ENCODE measurements at regions not wholly inside any gene's neighbourhood (a gene's known extent, or its start where the extent isn't known, plus 50 kb on each side); places are given as distances from the start of the nearest gene placed in this dataset.
A peak's percentile ranks its signal among the peaks of the same experiment; 100 is the strongest.

GRCh38 chr6:4381381-4381780, 246.0 kb upstream of the ECI2 start:
- Mint-ChIP-seq H3K27ac (no peak overlapping the region), H3K27me3 (peaks cover 25% of the 10 kb centered on the region), H3K4me3 (no peak overlapping the region), H3K4me1 (no peaks in the 10 kb centered on the region), H3K9me3 (peaks cover 3 to 35% (median 11%) of the 10 kb centered on the region in 3 donors), H3K36me3 (peaks cover 7% of the 10 kb centered on the region)

GRCh38 chr6:4380881-4381281, 245.5 kb upstream of the ECI2 start:
- H3K27ac Mint-ChIP-seq = no peak overlapping the region
- H3K9me3 Mint-ChIP-seq = peaks cover 3 to 35% (median 11%) of the 10 kb centered on the region in 3 donors
- H3K4me3 Mint-ChIP-seq = no peak overlapping the region
- H3K4me1 Mint-ChIP-seq = no peaks in the 10 kb centered on the region
- peaks cover 7% of the 10 kb centered on the region for H3K36me3 Mint-ChIP-seq
- H3K27me3 Mint-ChIP-seq = peaks cover 25% of the 10 kb centered on the region

- H3K4me1 Mint-ChIP-seq = no peaks in the 10 kb centered on the region
- no peak overlapping the region for H3K4me3 Mint-ChIP-seq
- H3K36me3 Mint-ChIP-seq = peaks cover 10% of the 10 kb centered on the region
- peaks cover 28% of the 10 kb centered on the region for H3K27me3 Mint-ChIP-seq
- H3K27ac Mint-ChIP-seq = no peak overlapping the region
- peaks cover 3 to 30% (median 11%) of the 10 kb centered on the region in 3 donors for H3K9me3 Mint-ChIP-seq
These were observed 244.6 kb upstream of the ECI2 start for GRCh38 chr6:4379958-4380357.

- peaks cover 28% of the 10 kb centered on the region for H3K27me3 Mint-ChIP-seq
- peaks cover 6% of the 10 kb centered on the region for H3K36me3 Mint-ChIP-seq
- H3K9me3 Mint-ChIP-seq = peaks cover 3 to 17% (median 8%) of the 10 kb centered on the region in 3 donors
- no peak overlapping the region for H3K4me3 Mint-ChIP-seq
- H3K4me1 Mint-ChIP-seq = no peaks in the 10 kb centered on the region
- peak overlapping the region in 1 of 3 donors; percentile 28 for H3K27ac Mint-ChIP-seq
These were observed 243.1 kb upstream of the ECI2 start for GRCh38 chr6:4378319-4378996.

GRCh38 chr6:4377603-4378002, 242.2 kb upstream of the ECI2 start:
- peaks cover 0 to 2% (median 0%) of the 10 kb centered on the region in 3 donors for H3K4me1 Mint-ChIP-seq
- H3K36me3 Mint-ChIP-seq = peaks cover 6% of the 10 kb centered on the region
- H3K27me3 Mint-ChIP-seq = peaks cover 35% of the 10 kb centered on the region
- H3K4me3 Mint-ChIP-seq = no peak overlapping the region
- H3K27ac Mint-ChIP-seq = no peak overlapping the region
- H3K9me3 Mint-ChIP-seq = peaks cover 3 to 12% (median 3%) of the 10 kb centered on the region in 3 donors

GRCh38 chr6:4374216-4374615, 238.8 kb upstream of the ECI2 start:
- Mint-ChIP-seq H3K27me3 (peaks cover 29% of the 10 kb centered on the region), H3K36me3 (peaks cover 3% of the 10 kb centered on the region), H3K9me3 (no peaks in the 10 kb centered on the region), H3K4me3 (no peak overlapping the region), H3K27ac (no peak overlapping the region), H3K4me1 (peaks cover 0 to 4% (median 1%) of the 10 kb centered on the region in 3 donors)

DNA sequence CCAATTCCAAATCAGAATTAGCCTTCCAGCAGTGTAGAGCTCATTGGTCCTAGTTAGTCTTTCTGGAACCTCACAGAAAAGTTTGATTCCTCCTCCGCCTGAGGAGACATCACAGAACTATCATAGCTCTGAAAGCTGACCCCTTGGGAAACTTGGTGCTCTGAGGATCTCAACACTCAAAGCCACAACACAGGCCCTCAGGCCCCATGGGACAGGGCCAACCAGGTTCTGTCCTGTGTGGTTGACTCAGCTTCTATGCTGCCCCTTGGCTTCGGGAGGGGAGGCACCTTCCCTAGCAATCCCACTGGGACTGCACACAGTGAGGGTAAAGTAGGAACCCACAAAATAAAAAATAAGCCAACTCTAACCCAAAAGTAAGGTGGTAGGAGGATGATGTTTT, 237.5 kb upstream of the ECI2 start:
- peak overlapping the region in 1 of 3 donors; percentile 59 for H3K27ac Mint-ChIP-seq
- H3K27me3 Mint-ChIP-seq = peaks cover 21% of the 10 kb centered on the region
- H3K4me3 Mint-ChIP-seq = no peak overlapping the region
- no peaks in the 10 kb centered on the region for H3K9me3 Mint-ChIP-seq
- peaks cover 3% of the 10 kb centered on the region for H3K36me3 Mint-ChIP-seq
- peaks cover 0 to 4% (median 1%) of the 10 kb centered on the region in 3 donors for H3K4me1 Mint-ChIP-seq

DNA sequence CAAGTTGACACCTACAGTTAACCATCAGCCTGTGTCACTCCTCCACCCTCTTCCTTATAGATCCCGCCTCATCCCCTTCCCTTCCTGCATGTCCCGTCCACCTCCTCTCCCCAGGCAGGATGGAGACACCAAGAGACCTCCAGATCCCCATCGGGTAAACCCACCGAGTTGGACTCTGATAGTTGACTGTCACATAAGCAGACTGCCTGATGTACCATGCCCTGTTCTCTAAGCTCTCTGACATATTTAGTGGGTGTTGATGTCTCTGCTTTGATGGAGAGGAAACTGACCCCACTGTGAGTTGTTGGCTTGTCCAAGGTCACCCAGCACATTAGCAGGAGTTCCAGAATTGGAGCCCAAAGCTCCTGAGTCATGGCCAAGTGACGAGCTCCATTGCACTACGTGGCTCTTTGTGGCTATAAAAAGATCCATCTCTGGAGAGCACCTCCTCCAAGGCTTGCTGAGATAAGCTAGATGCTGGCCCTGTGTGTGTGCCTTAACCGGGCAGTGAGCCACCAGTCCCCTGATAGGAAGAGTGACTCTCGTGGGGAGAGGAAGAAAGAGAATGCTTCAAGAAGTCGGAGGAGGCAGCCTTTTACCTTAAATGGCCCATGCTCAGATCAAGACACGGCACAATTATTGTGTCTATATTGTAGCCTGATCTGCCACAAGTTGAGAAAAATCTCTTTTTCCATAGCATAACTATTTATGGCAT, 236.0 kb upstream of the ECI2 start:
- peaks cover 3% of the 10 kb centered on the region for H3K36me3 Mint-ChIP-seq
- no peaks in the 10 kb centered on the region for H3K9me3 Mint-ChIP-seq
- H3K4me1 Mint-ChIP-seq = peaks cover 0 to 4% (median 1%) of the 10 kb centered on the region in 3 donors
- no peak overlapping the region for H3K27ac Mint-ChIP-seq
- peaks cover 11% of the 10 kb centered on the region for H3K27me3 Mint-ChIP-seq
- H3K4me3 Mint-ChIP-seq = no peak overlapping the region

GRCh38 chr6:4370066-4370465, 234.7 kb upstream of the ECI2 start:
- H3K36me3 Mint-ChIP-seq = no peaks in the 10 kb centered on the region
- H3K4me3 Mint-ChIP-seq = no peak overlapping the region
- H3K4me1 Mint-ChIP-seq = peaks cover 0 to 4% (median 1%) of the 10 kb centered on the region in 3 donors
- H3K27ac Mint-ChIP-seq = no peak overlapping the region
- H3K9me3 Mint-ChIP-seq = no peaks in the 10 kb centered on the region
- peaks cover 8% of the 10 kb centered on the region for H3K27me3 Mint-ChIP-seq

GRCh38 chr6:4369616-4370015, 234.2 kb upstream of the ECI2 start:
- Mint-ChIP-seq H3K4me1 (peaks cover 0 to 4% (median 1%) of the 10 kb centered on the region in 3 donors), H3K27ac (no peak overlapping the region), H3K9me3 (no peaks in the 10 kb centered on the region), H3K4me3 (no peak overlapping the region), H3K36me3 (no peaks in the 10 kb centered on the region), H3K27me3 (peaks cover 7% of the 10 kb centered on the region)

DNA sequence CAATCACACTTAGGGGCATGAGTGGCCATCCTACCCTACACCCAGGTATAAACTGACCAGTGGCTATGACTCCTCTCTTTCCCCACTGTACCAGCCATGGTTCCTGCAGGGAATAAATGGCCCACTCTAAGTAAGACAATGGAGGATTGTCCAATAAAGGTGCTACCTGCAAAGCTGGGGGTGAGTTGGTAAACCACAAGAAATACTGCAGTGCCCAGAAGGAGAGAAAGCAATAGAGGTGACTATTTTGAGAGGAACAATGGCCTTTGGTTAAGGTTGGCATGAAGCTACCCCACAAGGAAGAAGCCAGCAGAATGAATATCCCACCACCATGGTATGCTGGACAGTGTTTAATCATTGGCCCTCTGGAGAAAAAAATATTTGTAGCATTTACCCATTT, 233.3 kb upstream of the ECI2 start:
- H3K27ac Mint-ChIP-seq = peak overlapping the region in 1 of 3 donors; percentile 54
- H3K9me3 Mint-ChIP-seq = no peaks in the 10 kb centered on the region
- peaks cover 5 to 8% (median 5%) of the 10 kb centered on the region in 3 donors for H3K4me1 Mint-ChIP-seq
- no peaks in the 10 kb centered on the region for H3K36me3 Mint-ChIP-seq
- H3K27me3 Mint-ChIP-seq = peaks cover 7% of the 10 kb centered on the region
- no peak overlapping the region for H3K4me3 Mint-ChIP-seq

- Mint-ChIP-seq H3K27ac (no peak overlapping the region), H3K27me3 (peaks cover under 1% of the 10 kb centered on the region), H3K9me3 (no peaks in the 10 kb centered on the region), H3K4me3 (no peak overlapping the region), H3K36me3 (no peaks in the 10 kb centered on the region), H3K4me1 (peaks cover 5 to 6% (median 5%) of the 10 kb centered on the region in 3 donors)
These were observed 232.3 kb upstream of the ECI2 start for GRCh38 chr6:4367643-4368042.

- Mint-ChIP-seq H3K27me3 (no peaks in the 10 kb centered on the region), H3K9me3 (no peaks in the 10 kb centered on the region), H3K27ac (no peak overlapping the region), H3K36me3 (no peaks in the 10 kb centered on the region), H3K4me3 (no peak overlapping the region), H3K4me1 (peaks cover 5 to 6% (median 5%) of the 10 kb centered on the region in 3 donors)
These were observed 231.4 kb upstream of the ECI2 start for GRCh38 chr6:4366635-4367395.

- H3K4me1 Mint-ChIP-seq = peaks cover 4 to 5% (median 5%) of the 10 kb centered on the region in 3 donors
- H3K27me3 Mint-ChIP-seq = peaks cover 3% of the 10 kb centered on the region
- H3K27ac Mint-ChIP-seq = no peak overlapping the region
- H3K4me3 Mint-ChIP-seq = no peak overlapping the region
- H3K36me3 Mint-ChIP-seq = no peaks in the 10 kb centered on the region
- H3K9me3 Mint-ChIP-seq = no peaks in the 10 kb centered on the region
These were observed 230.3 kb upstream of the ECI2 start for GRCh38 chr6:4365686-4366085.

GRCh38 chr6:4364711-4365110, 229.3 kb upstream of the ECI2 start:
- no peak overlapping the region for H3K27ac Mint-ChIP-seq
- H3K4me3 Mint-ChIP-seq = no peak overlapping the region

More at GRCh38 chr6:4364711-4365110, 229.3 kb upstream of the ECI2 start:
- H3K4me1 Mint-ChIP-seq = peaks cover 4 to 7% (median 5%) of the 10 kb centered on the region in 3 donors
- H3K27me3 Mint-ChIP-seq = peaks cover 3% of the 10 kb centered on the region
- H3K36me3 Mint-ChIP-seq = no peaks in the 10 kb centered on the region
- no peaks in the 10 kb centered on the region for H3K9me3 Mint-ChIP-seq
